Activated CD8-positive, alpha-beta memory T cell treated with anti-CD3 and anti-CD28 coated beads, Interleukin-2, amount 50 U/mL, for 48 hours (primary cell): ENCODE measurements at regions not wholly inside any gene's neighbourhood (a gene's known extent, or its start where the extent isn't known, plus 50 kb on each side); places are given as distances from the start of the nearest gene placed in this dataset.
"Not testable (repeated sequence)": the region's sequence is repeated elsewhere in the genome, so short reads cannot be mapped to it uniquely, and the experiment has no call there.

Experiments
- DNase-seq: peaks from one replicate; pipeline ENCODE4 v3.0.0-alpha.2; 2020

DNA sequence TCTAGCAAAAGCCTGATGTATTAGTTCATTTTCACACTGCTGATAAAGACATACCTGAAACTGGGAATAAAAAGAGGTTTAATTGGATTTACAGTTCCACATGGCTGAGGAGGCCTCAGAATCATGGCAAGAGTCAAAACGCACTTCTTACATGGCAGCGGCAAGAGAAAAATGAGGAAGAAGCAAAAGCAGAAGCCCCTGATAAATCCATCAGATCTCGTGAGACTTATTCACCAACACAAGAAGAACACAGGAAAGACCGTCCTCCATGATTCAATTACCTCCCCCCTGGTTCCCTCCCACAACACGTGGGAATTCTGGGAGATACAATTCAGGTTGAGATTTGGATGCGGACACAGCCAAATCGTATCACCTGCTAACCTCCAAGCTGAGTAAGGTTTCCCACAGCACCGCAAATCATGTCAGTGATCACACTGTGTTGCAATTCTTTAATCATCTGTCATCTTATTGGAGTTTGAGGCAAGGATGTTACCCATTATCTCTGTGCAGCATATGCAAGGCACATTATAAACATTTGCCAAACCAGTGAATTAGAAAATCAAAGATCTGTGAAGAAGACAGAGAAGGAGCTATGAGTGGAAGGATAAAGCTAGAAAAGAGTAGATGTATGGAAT, 128.5 kb downstream of the ZNF281 start:
- no peak for DNase-seq

DNA sequence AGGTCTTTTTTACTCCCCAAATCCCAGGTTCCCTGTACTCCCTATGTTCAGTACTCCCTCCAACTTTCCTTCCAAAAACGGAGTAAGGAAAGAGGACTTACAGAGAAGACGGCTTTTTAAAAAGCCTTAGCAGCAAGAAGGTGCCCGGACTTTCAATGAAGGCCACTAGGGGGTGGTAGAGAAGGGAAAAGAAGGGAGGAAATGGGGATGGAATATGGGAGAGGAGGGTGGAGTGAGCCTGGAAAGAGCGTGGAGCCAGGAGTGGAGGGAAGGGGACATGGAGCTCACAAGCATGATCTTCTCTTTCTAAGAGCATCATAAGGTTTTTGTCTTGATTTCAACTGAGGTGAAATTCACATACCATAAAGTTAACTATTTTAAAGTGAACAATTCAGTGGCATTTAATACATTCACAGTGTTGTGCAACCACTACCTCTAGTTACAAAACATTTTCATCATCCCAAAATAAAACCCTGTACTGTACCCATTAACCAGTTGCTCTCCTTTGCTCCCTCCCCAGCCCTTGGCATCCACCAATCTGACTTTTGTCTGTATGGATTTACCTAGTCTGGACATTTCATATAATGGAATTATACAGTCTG, 129.9 kb downstream of the ZNF281 start:
- no peak for DNase-seq

GRCh38 chr1:200275816-200276453, 133.9 kb downstream of the ZNF281 start:
- DNase-seq, result no peak

- no peak for DNase-seq
These were observed 134.4 kb downstream of the ZNF281 start for GRCh38 chr1:200275415-200275814.

GRCh38 chr1:200274116-200274515, 135.7 kb downstream of the ZNF281 start:
- DNase-seq, result no peak

DNA sequence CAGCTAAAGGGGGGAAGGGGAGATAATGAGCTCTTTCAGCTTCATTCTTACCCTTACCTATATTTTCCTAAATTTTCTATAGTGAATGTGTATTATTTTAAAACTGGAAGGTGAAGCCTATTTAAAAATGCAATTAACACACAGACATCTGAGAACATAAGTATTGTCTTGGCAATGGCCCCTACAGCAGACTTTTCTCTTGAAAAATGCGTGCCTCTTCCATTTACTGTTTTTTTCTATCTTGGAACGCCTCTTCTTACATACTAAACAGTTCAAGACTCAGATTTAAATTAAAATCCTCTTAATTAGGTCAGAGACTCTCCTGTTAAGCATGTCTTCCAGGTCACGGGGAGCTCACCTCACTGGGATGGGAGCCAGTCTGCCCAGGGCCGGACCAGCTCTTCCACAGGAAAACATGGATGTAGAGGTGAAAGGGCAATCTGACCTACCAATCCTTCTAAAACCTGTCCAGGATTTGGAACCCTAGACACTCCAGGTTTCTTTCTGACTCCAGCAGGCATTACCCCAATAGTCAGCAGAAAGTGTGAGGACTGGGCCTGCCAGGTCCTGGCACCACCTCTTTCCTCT, 137.3 kb downstream of the ZNF281 start:
- DNase-seq, result no peak

DNA sequence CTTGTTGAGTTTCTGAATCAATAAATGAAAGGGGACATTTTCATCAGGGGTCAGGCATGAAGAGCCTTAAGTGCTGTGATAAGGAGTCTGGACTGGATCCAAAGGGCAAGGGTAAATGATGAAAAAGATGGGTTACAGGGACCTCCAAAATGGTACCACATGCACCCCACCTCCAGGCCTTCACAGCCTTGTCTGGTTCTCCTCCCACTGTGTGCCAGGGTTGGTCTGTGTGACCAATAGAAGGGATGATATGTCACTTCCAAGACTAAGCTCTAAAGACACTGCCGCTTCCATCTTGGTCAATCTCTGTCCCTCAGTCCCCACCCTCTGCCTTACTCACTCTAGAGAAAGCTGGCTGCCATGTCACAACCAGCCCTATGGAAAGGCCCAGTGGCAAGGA, 140.6 kb downstream of the ZNF281 start:
- DNase-seq, result no peak

DNA sequence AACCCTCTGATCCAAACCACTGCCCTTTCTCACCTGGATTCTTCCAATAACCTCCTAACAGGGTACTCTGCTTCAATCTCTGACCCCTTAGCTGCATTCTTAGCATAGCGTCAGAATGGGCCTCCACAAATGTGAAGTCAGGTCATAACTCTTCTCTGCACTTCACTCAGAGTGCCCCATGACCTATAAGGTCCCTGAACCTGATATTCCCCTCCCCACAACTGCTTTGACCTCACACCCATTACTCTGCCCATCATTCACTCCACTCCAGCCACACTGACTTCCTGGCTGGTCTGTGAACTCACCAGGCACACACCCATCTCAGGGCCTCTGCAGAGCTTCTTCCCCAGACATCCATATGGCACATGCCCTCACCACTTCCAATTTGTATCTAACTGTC, 141.9 kb downstream of the ZNF281 start:
- no peak for DNase-seq

DNA sequence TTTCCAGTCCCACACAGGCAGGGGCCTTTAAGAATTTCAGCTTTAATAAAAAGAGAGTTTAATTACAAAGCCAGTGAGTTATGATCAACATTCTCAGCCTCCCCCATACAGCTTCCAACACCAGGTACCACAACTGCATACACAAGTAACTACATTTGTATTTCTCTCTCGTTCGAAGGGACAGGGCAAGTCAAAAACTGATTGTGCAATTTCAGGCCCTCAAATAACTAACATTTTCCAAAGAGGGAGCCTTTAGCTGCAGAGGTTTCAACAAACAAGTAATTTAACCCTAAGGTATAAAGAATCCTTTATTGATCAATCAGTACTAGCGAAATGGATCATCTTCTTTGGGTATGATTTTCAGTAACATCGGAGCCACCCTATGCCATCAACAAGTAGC, 142.4 kb downstream of the ZNF281 start:
- DNase-seq, result no peak

DNA sequence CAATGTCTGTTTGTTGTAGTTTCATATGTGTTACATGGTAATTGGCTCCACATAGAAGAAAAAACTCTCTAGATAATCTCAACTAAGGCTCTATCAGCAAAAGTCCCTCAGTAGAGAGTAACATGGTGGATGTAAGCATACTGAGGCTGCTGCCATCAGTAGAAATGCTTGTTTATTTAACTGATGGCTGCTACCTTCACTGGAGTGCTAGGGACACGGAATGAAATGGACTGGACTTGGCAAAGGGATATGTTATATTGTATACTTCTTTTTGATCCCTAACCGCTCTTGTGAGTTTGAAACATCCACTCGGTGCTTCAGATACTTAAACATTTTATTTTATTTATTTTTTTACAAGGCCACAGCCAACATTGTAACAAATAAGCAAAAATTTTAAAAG, 143.0 kb downstream of the ZNF281 start:
- DNase-seq, result no peak

GRCh38 chr1:200265881-200266280, 144.0 kb downstream of the ZNF281 start:
- no peak for DNase-seq

GRCh38 chr1:200265104-200265503, 144.7 kb downstream of the ZNF281 start:
- DNase-seq, result no peak

DNA sequence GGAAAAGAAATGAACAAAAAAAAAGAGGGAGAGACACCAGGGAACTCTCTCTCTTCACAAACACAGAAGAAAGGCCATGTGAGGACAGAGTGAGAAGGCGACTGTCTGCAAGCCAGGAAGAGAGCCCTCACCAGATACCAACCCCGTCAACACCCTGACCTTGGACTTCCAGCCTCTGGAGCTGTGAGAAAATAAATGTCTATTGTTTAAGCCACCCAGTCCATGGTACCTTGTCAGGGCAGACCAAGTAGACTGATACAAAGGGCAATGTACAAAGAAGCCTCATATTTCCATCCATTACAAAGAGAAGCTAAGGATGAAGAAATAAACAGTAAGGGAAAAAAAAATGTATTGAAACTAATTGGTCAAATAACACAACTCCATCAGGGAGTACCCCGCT, 146.6 kb downstream of the ZNF281 start:
- DNase-seq, result no peak

DNA sequence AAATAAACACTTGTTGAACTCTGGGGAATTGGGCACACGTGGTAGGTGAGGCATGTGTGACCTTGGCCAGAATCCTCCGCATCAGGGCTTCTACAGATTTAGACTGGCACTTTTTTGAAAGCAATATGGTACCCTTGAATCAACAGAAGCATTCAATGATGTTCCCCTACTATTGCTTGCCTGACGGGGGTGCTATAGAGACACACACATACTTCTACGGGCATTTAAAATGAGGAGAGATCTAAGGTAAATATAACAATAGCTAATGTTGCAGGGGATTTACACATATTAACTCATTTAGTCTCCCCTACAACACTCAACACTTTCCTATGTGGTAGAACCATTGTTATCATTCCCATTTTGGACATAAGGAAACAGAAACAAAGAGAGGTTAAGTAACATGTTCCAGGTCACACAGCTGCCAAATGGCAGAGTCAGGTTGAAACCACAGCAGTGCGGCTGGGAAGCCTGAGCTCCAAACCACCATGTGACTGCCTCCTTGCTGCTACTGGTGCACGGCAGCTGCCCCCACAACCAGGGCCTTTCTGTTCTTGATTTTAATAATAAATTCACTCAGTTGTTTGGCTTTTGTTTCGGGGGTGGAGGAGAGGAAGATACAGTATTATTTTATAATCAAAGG, 147.4 kb downstream of the ZNF281 start:
- DNase-seq, result no peak

DNA sequence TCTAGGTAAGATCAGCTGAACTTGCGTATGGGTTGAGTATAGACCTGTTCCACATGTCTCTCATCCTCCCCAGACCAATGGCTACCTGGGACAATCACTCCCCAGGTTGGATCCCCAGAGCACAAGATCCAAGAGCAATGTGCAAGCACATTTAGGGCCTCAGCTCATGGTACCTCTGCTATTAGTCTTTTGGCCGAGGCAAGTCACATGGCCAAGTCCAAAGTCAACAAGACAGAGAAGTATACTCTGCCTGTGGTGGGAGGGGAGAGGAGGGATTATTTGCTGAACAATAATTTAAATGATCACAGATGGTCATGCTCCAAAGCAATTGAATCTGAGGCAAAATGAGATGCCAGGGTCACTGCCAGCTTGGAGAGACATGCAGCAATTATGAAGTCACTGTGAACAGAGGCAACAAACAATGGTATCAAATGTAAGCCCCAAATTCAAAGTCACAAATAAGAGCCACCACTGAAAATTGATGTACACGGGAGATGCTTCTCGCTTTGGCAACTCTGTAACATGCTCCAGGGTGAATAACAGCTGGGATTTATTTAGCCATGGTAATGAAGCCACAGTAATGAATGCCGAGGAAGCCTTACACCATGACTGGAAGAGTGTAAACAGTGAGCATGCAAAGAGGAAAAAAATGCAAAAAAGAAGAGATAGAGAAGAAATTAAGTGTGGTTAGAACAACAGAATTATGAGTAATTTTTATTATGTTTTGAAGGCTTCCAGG, 149.1 kb downstream of the ZNF281 start:
- DNase-seq, result no peak

DNA sequence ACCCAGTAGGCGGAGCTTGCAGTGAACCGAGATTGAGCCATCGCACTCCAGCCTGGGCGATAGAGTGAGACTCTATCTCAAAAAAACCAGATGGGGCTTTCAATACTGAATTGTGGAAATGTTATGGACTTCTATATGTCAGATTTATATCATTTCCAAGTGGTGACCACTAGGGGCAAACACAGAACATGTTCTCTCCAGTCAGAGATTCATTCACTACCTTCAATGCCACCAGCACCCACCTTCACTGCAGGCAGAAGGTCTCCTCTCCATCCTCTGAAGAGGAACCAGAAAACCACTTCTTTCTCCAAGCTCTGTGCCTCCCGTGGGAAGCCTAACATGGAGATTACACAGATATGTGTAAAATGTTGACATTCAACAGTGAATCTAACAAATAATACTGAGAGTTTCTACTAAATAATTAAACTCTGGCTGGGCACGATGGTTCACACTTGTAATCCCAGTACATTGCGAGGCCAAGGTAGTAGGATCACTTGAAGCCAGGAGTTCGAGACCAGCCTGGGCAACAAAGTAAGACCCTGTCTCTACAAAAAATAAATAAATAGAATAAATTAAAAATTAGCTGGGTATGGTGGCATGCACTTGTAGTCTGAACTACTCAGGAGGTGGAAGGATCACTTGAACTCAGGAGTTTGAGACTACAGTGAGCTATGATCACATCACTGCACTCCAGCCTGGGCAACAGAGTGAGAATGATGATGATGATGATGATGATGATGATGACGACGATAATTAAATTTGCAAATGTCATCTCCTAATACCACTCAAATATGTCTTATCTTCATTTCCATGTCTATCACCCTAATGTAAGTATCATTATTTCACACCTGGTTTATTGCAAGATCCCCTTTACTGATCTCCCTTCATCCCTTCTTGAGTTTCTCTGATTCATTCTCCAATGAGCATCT, 151.1 kb downstream of the ZNF281 start:
- DNase-seq, result no peak

DNA sequence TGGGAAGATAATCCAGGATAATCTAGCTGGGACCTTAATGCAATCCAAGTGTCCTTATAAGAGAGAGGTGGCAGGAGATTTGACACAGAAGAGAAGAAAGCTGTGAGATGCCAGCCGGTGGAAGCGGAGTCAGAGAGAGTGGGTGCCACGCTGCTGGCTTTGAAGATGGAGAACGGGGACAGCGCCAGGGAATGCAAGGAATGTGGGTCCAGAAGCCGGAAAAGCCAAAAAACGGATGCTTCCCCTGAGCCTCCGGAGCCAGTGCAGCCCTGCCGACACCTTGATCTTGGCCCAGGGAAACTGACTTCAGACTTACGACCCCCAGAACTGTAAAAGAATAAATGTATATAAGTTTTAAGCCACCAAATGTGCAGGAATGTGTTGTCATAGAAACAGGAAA, 152.6 kb downstream of the ZNF281 start:
- DNase-seq, result no peak

DNA sequence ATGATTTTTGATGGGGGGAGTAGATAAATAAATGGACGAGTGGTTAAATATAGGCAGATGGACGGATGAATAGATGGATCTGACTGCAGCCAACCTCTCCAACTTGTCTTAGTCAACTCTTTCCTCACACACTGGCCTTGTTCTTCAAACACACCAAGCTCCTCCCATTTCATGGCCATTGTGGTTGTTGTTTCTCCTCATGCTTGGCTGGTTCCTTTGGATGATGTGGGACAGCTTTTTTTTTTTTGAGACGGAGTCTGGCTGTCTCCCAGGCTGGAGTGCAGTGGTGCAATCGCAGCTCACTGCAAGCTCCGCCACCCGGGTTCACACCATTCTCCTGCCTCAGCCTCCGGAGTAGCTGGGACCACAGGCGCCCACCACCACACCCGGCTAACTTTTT, 155.2 kb downstream of the ZNF281 start:
- not testable (repeated sequence) for DNase-seq

DNA sequence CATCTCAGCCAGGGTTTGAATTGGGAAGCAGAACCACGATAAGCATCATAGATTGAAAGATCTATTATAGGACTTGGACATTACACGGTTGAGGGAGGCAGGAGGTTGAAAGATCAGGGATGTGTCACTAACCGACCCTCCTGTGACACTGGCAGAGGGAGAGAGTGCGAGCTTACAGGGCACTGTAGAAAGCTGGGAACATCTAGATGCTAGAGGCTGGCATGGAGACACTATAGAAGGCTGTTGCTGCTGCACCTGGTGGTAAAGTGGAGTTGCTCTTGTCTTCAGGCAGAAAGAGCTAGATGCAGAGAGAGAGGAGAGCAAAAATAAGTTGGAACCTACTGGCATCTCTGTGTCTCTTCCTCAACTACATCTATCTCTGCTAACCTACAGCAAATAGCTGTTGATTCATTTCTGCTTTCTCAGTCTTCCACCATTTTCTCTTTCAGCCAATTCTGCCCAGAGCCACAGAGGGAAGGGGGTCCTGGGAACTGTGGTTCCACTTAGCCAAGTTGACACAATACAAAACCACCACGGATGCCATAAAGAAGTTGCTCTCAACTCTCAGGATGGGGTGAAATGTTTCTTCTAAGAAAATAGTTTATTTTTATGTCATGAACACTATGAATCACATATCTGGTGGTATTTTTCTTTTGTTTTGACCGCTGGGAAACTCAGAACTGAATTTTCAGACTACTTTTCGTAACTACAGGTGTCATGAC, 155.9 kb downstream of the ZNF281 start:
- DNase-seq, result no peak

- no peak for DNase-seq
These were observed 157.3 kb downstream of the ZNF281 start for GRCh38 chr1:200252531-200252930.

DNA sequence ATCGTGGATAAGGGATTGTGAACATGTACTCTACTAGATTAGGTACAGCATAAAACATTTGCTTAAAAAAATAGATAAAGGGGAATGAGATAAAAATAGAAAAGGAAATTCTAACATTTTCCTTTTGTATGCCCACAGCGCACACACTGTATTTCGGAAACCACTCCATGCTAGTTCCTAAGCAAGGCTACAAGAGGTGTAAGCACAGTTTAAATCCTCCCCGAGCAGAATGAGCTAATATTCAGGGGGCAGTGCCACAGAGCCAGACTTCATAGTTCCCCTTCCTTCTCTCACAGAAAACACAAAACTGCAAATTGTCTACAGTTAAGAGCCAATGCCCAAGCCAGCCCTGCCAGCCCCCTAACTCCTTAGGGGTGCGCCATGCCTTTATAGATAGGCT, 159.4 kb downstream of the ZNF281 start:
- no peak for DNase-seq
